ENCODE measurements at regions not wholly inside any gene's neighbourhood (a gene's known extent, or its start where the extent isn't known, plus 50 kb on each side); places are given as distances from the start of the nearest gene placed in this dataset.
A peak's percentile ranks its signal among the peaks of the same experiment; 100 is the strongest.

- peaks cover 17% of the 10 kb centered on the region for H3K4me1 Mint-ChIP-seq (ENCODE audit: insufficient read depth, unreplicated experiment)
- no peak for DNase-seq (ENCODE audit: unreplicated experiment)
- peaks cover 4% of the 10 kb centered on the region for H3K36me3 Mint-ChIP-seq (ENCODE audit: insufficient read depth, unreplicated experiment)
- no TSS peak for BruUV-seq (replicated peaks)
- CTCF ChIA-PET: interaction anchor here (0.6 kb wide), 1 partner anchor 238 kb away, joined by 3 read pairs; no protein-coding TSS in a partner anchor
- POLR2A ChIA-PET: no interaction called here
- H3K27me3 Mint-ChIP-seq (ENCODE audit: insufficient read depth, unreplicated experiment): no peaks in the 10 kb centered on the region
- no peaks in the 10 kb centered on the region for H3K9me3 Mint-ChIP-seq (ENCODE audit: unreplicated experiment)
- no peak overlapping the region for H3K27ac Mint-ChIP-seq (ENCODE audit: low read depth, unreplicated experiment)
- no peak for TF ChIP-seq CTCF (IDR thresholded peaks at IDR 0.05; ENCODE audit: unreplicated experiment)
- no peak overlapping the region for H3K4me3 Mint-ChIP-seq (ENCODE audit: unreplicated experiment)
- intact Hi-C loops (cut with micrococcal nuclease): loop anchor here (5.0 to 10.0 kb wide), 2 partner anchors 203 to 375 kb away; no protein-coding TSS in a partner anchor
These were observed 259.2 kb downstream of the TOMM20 start for GRCh38 chr1:234869182-234870019.

- ChIA-PET CTCF (interaction anchor here (0.8 kb wide), 1 partner anchor 256 kb away, joined by 3 read pairs; no protein-coding TSS in a partner anchor), POLR2A (interaction anchor here (0.7 to 0.8 kb wide), 2 partner anchors 11 to 17 kb away, joined by 3 to 4 read pairs; no protein-coding TSS in a partner anchor)
- peaks cover 25% of the 10 kb centered on the region for H3K4me1 Mint-ChIP-seq (ENCODE audit: insufficient read depth, unreplicated experiment)
- H3K36me3 Mint-ChIP-seq (ENCODE audit: insufficient read depth, unreplicated experiment): peaks cover 4% of the 10 kb centered on the region
- intact Hi-C loops (cut with micrococcal nuclease): loop anchor here (5.0 to 10.0 kb wide), 2 partner anchors 204 to 374 kb away; no protein-coding TSS in a partner anchor
- H3K4me3 Mint-ChIP-seq (ENCODE audit: unreplicated experiment): no peak overlapping the region
- H3K27me3 Mint-ChIP-seq (ENCODE audit: insufficient read depth, unreplicated experiment): no peaks in the 10 kb centered on the region
- TF ChIP-seq CTCF (IDR thresholded peaks at IDR 0.05; ENCODE audit: unreplicated experiment): no peak
- no TSS peak for BruUV-seq (replicated peaks)
- no peaks in the 10 kb centered on the region for H3K9me3 Mint-ChIP-seq (ENCODE audit: unreplicated experiment)
- no peak overlapping the region for H3K27ac Mint-ChIP-seq (ENCODE audit: low read depth, unreplicated experiment)
- no peak for DNase-seq (ENCODE audit: unreplicated experiment)
These were observed 258.5 kb upstream of the IRF2BP2 start for GRCh38 chr1:234868296-234869147.

GRCh38 chr1:234866007-234866866 is 256.3 kb upstream of the IRF2BP2 start:
- Mint-ChIP-seq H3K4me3 (ENCODE audit: unreplicated experiment) (peak overlapping the region; percentile 3), H3K36me3 (ENCODE audit: insufficient read depth, unreplicated experiment) (peaks cover 4% of the 10 kb centered on the region), H3K27ac (ENCODE audit: low read depth, unreplicated experiment) (peak overlapping the region; percentile 82), H3K9me3 (ENCODE audit: unreplicated experiment) (no peaks in the 10 kb centered on the region), H3K27me3 (ENCODE audit: insufficient read depth, unreplicated experiment) (no peaks in the 10 kb centered on the region), H3K4me1 (ENCODE audit: insufficient read depth, unreplicated experiment) (peaks cover 40% of the 10 kb centered on the region)
- TF ChIP-seq CTCF (IDR thresholded peaks at IDR 0.05; ENCODE audit: unreplicated experiment): no peak
- ChIA-PET POLR2A (interaction anchor here (0.6 to 1.0 kb wide), 4 partner anchors 10 to 209 kb away, joined by 3 read pairs; no protein-coding TSS in a partner anchor), CTCF (interaction anchor here (1.0 kb wide), 1 partner anchor 17 kb away, joined by 4 read pairs; no protein-coding TSS in a partner anchor)
- intact Hi-C loops (cut with micrococcal nuclease): loop anchor here (1.0 to 10.0 kb wide), 4 partner anchors 142 to 371 kb away; no protein-coding TSS in a partner anchor
- DNase-seq (ENCODE audit: unreplicated experiment): peak; percentile 96
- BruUV-seq (replicated peaks): no TSS peak
